Activated naive CD8-positive, alpha-beta T cell treated with anti-CD3 and anti-CD28 coated beads, Interleukin-2, amount 10 ng/mL, durations not matched to agents 7 days and 5 days (primary cell): ENCODE measurements at regions not wholly inside any gene's neighbourhood (a gene's known extent, or its start where the extent isn't known, plus 50 kb on each side); places are given as distances from the start of the nearest gene placed in this dataset.

Experiments used
- ATAC-seq: fragments of 150-1000 bp; cut with Tn5 transposase; one replicate; pipeline ENCODE4 v1.10.0; 2021; ENCODE audit warnings: low read depth, moderate library complexity
- POLR2A ChIA-PET: fragments of 350-600 bp; sonication (Branson Sonifier 250); formaldehyde crosslinking; loops from one replicate; lab custom pipeline; 2021; ENCODE audit warnings: antibody characterized with exemption; lab: Charles Lee
- DNase-seq: peaks from one replicate; pipeline ENCODE4 v3.0.0; 2021
- H3K27ac Mint-ChIP-seq: one replicate; pipeline ENCODE4 v1.8.0; 2022; ENCODE audit warnings: mild to moderate bottlenecking, mixed read lengths
- H3K27me3 Mint-ChIP-seq: one replicate; pipeline ENCODE4 v1.8.0; 2022; ENCODE audit warnings: mild to moderate bottlenecking, moderate library complexity, mixed read lengths
- H3K36me3 Mint-ChIP-seq: one replicate; pipeline ENCODE4 v1.8.0; 2021; ENCODE audit warnings: mild to moderate bottlenecking, mixed read lengths
- H3K4me1 Mint-ChIP-seq: one replicate; pipeline ENCODE4 v1.8.0; 2021; ENCODE audit warnings: mixed read lengths
- H3K4me3 Mint-ChIP-seq: one replicate; pipeline ENCODE4 v1.8.0; 2022; ENCODE audit warnings: mild to moderate bottlenecking, moderate library complexity, mixed read lengths
- H3K9me3 Mint-ChIP-seq: one replicate; pipeline ENCODE4 v1.8.0; 2021; ENCODE audit warnings: mixed read lengths

DNA sequence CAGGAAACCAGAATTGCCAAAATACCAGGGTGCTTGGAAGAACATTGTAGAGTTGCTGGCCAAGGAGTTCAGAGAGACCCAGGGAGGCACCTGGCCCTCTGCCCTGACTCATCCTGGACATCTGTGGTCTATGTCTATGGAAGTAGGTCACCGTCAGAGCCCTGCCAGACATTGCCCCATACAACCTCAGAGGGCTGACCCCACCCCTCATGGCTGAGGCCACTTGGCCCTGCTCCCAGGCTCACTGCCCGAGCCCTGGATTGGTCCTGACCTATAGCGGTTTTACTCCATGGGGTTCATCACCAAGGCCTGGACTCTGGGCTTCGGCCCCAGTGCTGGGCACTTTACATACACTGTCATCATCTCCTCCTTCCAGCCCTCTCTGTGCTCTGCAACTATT lies 233.1 kb downstream of the PTPRU start:
- H3K27me3 Mint-ChIP-seq: peaks cover 14% of the 10 kb centered on the region
- no peaks in the 10 kb centered on the region for H3K36me3 Mint-ChIP-seq
- peaks cover 2% of the 10 kb centered on the region for H3K9me3 Mint-ChIP-seq
- H3K27ac Mint-ChIP-seq: no peak overlapping the region
- ATAC-seq: no peak
- DNase-seq: no peak
- no peaks in the 10 kb centered on the region for H3K4me1 Mint-ChIP-seq
- POLR2A ChIA-PET: no interaction called here
- H3K4me3 Mint-ChIP-seq: no peak overlapping the region

DNA sequence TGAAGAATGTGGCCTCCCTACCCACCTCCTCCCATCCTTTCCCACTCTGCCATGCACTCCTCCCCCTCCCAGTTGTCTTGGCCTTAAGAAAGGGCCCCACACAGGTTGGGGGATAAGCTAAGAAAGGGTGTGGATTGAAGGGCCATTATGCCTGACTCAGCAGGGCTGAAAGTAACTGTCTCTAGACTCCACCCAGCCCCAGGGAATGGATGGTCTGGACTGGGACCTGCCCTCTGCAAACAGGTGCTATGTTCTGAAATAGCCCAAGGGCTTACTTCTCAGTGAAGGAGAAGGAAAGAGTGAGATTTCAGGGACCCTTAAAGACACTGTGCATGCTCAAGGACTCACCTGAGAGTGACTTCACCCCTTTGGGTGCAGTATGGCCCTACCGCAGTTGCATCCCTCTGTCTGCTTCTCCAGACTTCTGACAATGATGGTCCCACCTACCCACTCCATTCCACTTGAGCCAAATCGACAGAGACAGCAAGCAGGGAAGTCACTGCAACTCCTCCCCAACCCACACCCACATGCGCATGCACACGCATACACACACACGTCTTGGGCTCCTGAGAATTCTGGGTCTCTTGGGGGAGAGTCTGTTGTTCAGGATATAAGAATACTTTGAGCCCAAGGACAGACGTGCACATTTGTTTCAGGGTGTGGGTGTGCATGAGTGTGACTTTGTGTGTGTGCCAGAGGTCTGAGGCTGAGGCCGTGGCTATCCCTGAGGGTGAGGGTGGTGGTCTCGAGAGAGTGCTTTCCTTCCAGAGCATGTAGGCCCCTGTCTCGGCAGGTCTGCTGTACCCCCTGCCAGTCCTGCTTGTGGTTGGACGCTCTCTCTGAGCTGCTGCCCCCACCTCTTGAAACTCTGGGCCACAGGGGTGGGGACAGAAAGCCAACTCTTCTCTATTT lies 231.9 kb downstream of the PTPRU start:
- Mint-ChIP-seq H3K27ac (no peak overlapping the region), H3K4me3 (no peak overlapping the region), H3K36me3 (no peaks in the 10 kb centered on the region), H3K9me3 (peaks cover 2% of the 10 kb centered on the region), H3K4me1 (no peaks in the 10 kb centered on the region), H3K27me3 (peaks cover 6% of the 10 kb centered on the region)
- ATAC-seq (no peak), DNase-seq (no peak)
- POLR2A ChIA-PET: no interaction called here

DNA sequence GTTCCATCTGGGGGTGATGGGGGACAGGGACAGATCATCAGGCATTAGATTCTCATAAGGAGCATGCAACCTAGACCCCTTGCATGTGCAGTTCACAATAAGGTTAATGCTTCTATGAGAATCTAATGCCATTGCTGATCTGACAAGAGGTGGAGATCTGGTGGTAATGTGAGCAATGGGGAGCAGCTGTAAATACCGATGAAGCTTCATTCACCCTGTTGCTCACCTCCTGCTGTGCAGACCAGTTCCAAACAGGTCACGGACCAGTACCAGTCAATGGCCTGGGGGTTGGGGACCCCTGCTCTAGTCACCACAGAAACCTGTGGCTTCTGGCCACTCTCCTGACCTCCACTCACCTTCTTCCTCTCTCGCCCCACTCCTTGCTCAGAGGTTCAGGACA lies 229.9 kb downstream of the PTPRU start:
- Mint-ChIP-seq H3K9me3 (peaks cover 2% of the 10 kb centered on the region), H3K4me1 (no peaks in the 10 kb centered on the region), H3K36me3 (no peaks in the 10 kb centered on the region), H3K27ac (no peak overlapping the region), H3K4me3 (no peak overlapping the region), H3K27me3 (no peaks in the 10 kb centered on the region)
- no peak for ATAC-seq
- POLR2A ChIA-PET: no interaction called here
- DNase-seq: no peak

DNA sequence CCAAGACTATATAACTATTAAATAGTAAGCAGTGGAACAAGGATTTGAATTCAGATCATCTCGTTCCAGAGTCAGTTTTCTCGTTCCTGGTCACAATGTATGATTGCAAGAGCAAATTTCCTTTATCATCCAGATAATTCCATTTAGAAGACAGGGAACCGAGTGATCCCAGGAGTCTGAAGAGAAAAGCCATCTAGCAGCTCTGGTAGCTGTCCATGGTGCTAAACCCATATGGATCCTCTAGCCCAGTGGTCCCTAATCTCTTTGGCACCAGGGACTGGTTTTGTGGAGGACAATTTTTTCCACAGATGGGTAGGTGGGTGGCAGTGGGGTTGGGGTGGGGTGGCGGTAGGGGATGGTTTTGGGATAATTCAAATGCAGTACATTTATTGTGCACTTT lies 229.4 kb downstream of the PTPRU start:
- H3K4me1 Mint-ChIP-seq: no peaks in the 10 kb centered on the region
- peaks cover 2% of the 10 kb centered on the region for H3K9me3 Mint-ChIP-seq
- H3K4me3 Mint-ChIP-seq: no peak overlapping the region
- DNase-seq (no peak), ATAC-seq (no peak)
- H3K27ac Mint-ChIP-seq: no peak overlapping the region
- H3K36me3 Mint-ChIP-seq: no peaks in the 10 kb centered on the region
- no peaks in the 10 kb centered on the region for H3K27me3 Mint-ChIP-seq
- POLR2A ChIA-PET: no interaction called here

DNA sequence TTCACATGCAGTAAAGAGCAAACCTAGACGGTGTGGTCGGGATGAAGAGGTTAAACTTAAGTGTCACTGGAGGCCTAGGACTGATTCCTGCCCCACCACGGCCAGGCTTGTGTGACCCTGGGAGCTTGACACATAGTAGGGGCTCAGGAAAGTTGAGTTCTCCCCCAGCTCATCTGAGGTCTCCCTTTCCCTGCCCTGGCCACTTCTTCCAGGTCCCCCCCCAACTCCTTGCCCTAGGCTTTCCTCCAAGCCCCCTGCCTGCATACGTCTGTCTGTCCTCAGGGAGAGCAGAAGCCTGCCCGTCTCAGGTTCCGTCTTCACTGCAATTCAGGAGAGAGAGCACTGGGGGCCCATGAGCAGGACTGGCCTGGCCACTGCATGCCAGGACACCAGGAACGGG lies 225.8 kb downstream of the PTPRU start:
- DNase-seq (no peak), ATAC-seq (no peak)
- Mint-ChIP-seq H3K4me3 (no peak overlapping the region), H3K27me3 (peaks cover 2% of the 10 kb centered on the region), H3K9me3 (peaks cover 2% of the 10 kb centered on the region), H3K27ac (no peak overlapping the region), H3K36me3 (no peaks in the 10 kb centered on the region), H3K4me1 (no peaks in the 10 kb centered on the region)
- POLR2A ChIA-PET: no interaction called here

DNA sequence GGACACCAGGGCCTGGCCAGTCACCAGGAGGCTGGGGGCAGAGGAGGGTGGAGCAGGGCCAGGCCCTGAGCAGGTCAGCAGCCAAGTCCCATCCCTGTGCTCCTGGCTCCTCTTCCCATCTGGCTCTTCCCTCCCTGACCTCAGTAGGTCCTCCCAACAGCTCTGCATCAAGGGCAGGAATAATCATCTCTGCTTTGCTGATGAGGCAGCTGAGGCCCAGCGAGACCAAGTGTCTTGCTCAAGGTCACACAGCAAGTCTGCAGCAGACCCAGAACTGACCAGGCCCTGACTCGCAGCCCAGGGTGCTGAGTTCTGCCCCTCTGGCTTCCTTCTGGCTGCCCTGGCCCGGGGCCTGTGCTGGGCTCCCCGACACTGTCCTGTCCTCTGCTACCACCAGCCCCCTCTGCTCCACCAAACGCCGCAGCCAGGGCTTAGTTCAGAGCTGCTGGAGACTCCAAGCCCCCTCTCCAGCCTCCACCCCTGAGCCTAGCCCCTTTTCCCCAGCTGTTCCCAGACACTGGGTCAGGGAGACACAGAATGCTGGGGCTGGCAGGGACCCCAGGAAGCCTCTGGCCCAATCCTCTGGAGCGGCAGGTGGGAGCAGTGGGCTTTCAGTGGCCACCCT lies 224.9 kb downstream of the PTPRU start:
- no peaks in the 10 kb centered on the region for H3K36me3 Mint-ChIP-seq
- POLR2A ChIA-PET: no interaction called here

DNA sequence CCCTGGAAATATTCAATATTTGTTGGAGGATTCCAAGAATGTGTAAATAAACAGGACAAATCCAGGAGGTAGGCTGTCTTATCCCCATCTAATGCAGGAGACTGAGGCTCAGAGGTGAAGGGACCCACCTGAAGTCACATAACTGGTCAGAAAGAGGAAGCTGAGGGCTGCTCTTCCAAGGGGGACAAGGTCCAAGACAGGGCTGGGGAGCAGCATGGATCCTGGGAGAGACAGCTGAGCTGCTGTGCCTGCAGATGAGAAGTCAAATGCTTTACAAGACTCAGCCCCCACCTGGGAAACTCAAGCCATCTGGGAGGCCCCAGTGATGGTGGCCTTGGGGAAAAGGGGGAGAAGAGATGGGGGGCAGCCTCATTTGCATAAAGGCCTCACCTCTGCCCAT lies 224.4 kb downstream of the PTPRU start:
- ATAC-seq (no peak), DNase-seq (no peak)
- Mint-ChIP-seq H3K9me3 (peaks cover 2% of the 10 kb centered on the region), H3K4me1 (no peaks in the 10 kb centered on the region), H3K27ac (no peak overlapping the region), H3K27me3 (peaks cover 2% of the 10 kb centered on the region), H3K36me3 (no peaks in the 10 kb centered on the region), H3K4me3 (no peak overlapping the region)
- POLR2A ChIA-PET: no interaction called here

More for the DNA sequence above, 224.9 kb downstream of the PTPRU start:
- H3K27me3 Mint-ChIP-seq: peaks cover 2% of the 10 kb centered on the region
- no peak overlapping the region for H3K27ac Mint-ChIP-seq
- no peak for DNase-seq
- H3K9me3 Mint-ChIP-seq: peaks cover 2% of the 10 kb centered on the region
- H3K4me1 Mint-ChIP-seq: no peaks in the 10 kb centered on the region
- ATAC-seq: no peak
- H3K4me3 Mint-ChIP-seq: no peak overlapping the region

DNA sequence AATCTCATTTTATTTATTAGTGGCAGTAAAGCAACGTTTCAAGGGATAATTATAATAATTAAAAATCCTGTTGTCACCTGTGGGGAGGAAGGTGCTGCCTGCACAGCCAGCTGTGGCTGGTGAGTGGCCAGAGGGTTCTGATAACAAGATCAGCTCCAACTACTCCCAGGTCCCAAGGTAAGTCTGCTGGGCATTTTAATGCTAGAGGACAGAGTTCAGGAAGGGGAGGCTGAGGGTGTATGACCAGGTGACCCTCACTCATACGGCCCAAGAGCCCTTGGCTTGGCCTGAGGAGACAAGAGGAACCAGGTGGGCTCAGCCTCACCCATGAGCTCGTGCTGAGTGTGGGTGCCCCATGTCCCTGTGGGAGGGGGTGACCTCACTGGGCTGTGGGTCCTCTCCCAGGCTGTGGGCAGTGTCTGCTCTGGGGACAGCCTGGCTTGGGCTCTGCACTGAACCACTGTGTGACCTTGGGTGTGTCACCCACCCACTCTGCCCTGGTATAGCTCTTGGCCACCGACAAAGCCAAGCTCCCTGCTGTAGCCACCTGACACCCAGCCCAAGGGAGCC lies 223.8 kb downstream of the PTPRU start:
- DNase-seq (no peak), ATAC-seq (no peak)
- POLR2A ChIA-PET: no interaction called here
- H3K27me3 Mint-ChIP-seq: peaks cover 2% of the 10 kb centered on the region
- H3K9me3 Mint-ChIP-seq: peaks cover under 1% of the 10 kb centered on the region
- no peaks in the 10 kb centered on the region for H3K4me1 Mint-ChIP-seq
- H3K36me3 Mint-ChIP-seq: no peaks in the 10 kb centered on the region
- no peak overlapping the region for H3K27ac Mint-ChIP-seq
- no peak overlapping the region for H3K4me3 Mint-ChIP-seq

DNA sequence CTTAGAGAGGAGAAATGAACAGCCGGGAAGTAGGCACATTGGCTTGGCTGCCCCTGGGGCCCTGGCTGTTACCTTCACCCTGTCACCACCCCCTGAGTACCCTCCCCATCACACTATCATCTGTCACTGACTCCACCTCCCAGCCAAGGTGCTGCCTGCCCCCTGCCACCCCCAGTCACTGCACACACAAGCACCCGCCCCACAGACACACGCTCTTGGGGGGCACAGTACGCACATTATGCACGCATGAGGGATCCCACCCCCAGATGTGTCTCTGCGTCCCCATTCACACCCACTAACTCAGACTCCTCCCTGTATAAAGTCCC lies 223.3 kb downstream of the PTPRU start:
- no peak for ATAC-seq
- DNase-seq: no peak
- H3K4me1 Mint-ChIP-seq: no peaks in the 10 kb centered on the region
- no peak overlapping the region for H3K4me3 Mint-ChIP-seq
- POLR2A ChIA-PET: no interaction called here
- H3K9me3 Mint-ChIP-seq: no peaks in the 10 kb centered on the region
- no peak overlapping the region for H3K27ac Mint-ChIP-seq
- peaks cover 2% of the 10 kb centered on the region for H3K27me3 Mint-ChIP-seq
- H3K36me3 Mint-ChIP-seq: no peaks in the 10 kb centered on the region

DNA sequence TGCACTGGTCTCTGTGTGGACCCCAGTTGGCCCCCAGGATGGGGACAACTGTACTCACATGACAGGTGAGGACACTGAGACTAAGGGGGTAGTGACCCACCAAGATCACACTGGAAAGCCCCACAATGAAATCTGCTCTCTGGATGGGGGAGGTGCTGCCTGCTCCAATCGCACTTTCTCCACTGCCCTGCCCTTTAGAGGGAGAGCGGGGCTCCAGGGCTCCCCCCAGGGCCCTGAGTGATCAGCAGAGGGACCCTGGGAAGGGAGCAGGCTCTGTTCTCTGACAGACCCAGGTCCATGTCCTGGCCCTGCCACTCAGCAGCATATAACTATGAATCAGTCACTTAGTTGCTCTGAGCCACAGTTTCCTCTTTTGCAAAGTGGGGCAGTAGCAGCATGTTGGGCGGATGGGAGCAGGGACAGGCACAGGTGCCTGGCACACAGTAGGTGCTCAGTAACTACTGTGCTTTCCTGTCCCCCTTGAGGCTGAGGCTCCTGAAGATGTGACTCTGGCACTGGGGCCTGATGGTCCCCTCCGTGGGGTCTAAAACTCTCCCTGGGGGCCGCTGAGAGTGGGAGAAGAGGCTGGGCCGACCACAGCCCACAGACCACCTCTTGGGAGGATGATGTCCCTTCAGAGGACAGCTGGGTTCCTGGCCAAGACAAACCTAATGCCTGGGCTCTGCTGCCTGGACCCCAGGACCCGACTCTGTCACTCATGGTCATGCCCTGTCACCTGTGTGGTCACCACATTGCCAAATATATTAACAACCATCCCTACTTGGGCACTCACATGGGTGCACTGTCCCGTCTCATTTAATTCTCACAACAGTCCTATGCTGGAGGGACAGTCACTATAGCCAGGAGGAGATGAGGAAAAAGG lies 222.7 kb downstream of the PTPRU start:
- Mint-ChIP-seq H3K9me3 (no peaks in the 10 kb centered on the region), H3K27me3 (peaks cover 2% of the 10 kb centered on the region), H3K36me3 (no peaks in the 10 kb centered on the region), H3K4me3 (no peak overlapping the region), H3K4me1 (no peaks in the 10 kb centered on the region), H3K27ac (no peak overlapping the region)
- no peak for ATAC-seq
- no peak for DNase-seq
- POLR2A ChIA-PET: no interaction called here

DNA sequence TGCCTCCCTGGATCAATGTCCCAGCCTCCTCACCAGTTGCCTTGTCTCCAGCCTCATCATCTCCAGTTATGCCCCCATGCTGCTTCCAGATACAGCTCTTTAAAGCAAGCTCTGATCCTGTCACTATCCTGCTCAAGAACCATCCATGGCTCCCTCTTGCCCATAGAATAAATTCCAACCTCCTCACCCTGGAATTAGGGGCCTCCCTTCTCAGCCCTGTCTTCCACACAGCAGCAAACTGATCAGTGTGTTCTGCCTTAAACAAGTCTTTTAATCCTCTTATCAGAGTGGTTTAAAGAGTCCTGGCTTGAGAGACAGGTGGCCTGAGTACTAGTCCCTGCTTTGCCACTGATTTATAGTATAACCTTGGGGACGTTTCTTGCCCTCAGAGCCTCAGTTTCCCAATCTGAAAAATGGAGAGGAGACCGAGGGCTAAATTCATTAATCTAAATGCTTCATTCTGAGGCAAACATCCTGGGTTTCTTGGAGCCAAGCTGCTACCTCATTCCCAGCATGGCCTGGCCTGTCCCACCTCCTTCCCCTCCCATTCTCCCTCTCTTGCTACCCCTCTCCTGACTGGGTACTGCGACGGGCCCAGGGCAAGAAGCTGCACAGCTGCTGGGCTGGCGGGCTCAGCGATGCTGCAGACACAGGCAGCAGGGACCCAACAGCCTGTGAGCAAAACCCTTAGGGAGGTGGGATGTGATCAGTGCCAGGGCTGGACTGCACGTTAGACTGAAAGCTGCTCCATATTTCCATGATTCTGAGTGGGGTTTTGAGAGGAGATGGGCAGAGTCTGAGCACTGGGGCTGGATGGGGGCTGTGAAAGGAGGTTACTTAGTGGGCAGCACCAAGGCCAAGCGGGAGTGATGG lies 221.4 kb downstream of the PTPRU start:
- no peak for ATAC-seq

DNA sequence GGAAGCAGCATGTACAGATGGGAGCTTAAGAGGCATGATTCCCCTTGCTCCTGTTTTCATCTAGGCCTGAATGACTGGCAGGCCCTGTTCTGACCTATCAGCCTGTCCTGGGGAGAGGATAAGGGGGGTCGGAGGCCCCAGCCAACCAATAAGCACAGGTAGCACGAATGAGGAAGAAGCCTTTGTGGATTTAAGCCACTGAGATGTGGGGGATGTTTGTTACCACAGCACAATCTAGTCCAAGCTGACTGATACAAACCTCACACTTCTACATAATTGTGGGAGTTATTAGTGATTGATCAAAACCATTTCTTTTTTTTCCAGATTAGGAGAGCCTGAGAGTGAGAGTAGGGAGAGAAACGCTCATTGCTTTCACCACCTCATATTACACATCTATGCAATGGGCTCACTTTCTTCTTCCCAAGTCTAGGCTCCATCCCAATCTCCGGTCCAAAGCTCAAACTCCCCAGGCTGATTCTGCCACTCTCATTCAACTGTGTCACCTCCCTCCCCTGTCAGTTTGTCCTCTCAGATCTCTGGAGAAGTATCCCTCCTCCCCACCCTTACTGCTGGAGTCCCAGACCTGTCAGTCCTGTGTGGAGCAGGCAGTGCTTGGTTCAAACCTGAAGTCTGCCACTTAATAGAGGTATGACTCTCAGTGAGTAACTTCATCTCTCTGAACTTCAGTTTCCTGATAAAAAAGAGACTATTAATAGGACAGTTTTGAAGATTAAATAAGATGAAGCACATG lies 220.5 kb downstream of the PTPRU start:
- H3K27me3 Mint-ChIP-seq: peaks cover 2% of the 10 kb centered on the region
- no peak overlapping the region for H3K4me3 Mint-ChIP-seq
- H3K27ac Mint-ChIP-seq: no peak overlapping the region
- no peaks in the 10 kb centered on the region for H3K9me3 Mint-ChIP-seq
- no peak for DNase-seq
- no peaks in the 10 kb centered on the region for H3K4me1 Mint-ChIP-seq
- ATAC-seq: no peak
- POLR2A ChIA-PET: no interaction called here
- no peaks in the 10 kb centered on the region for H3K36me3 Mint-ChIP-seq

More for the DNA sequence above, 221.4 kb downstream of the PTPRU start:
- H3K27me3 Mint-ChIP-seq: peaks cover 2% of the 10 kb centered on the region
- H3K36me3 Mint-ChIP-seq: no peaks in the 10 kb centered on the region
- POLR2A ChIA-PET: no interaction called here
- no peak for DNase-seq
- no peaks in the 10 kb centered on the region for H3K9me3 Mint-ChIP-seq
- H3K4me3 Mint-ChIP-seq: no peak overlapping the region
- no peaks in the 10 kb centered on the region for H3K4me1 Mint-ChIP-seq
- no peak overlapping the region for H3K27ac Mint-ChIP-seq
